T follicular helper cell (primary cell): ENCODE measurements at regions not wholly inside any gene's neighbourhood (a gene's known extent, or its start where the extent isn't known, plus 50 kb on each side); places are given as distances from the start of the nearest gene placed in this dataset.
"Not testable (repeated sequence)": the region's sequence is repeated elsewhere in the genome, so short reads cannot be mapped to it uniquely, and the experiment has no call there.

Experiments used
- DNase-seq: peaks from one replicate; pipeline ENCODE4 v3.0.0-alpha.2; 2020; ENCODE audit warnings: low read depth

GRCh38 chr5:38148021-38148625 lies 110.2 kb upstream of the EGFLAM start:
- no peak for DNase-seq

- DNase-seq: no peak
Observed at GRCh38 chr5:38143384-38143783, 115.0 kb upstream of the EGFLAM start.

DNA sequence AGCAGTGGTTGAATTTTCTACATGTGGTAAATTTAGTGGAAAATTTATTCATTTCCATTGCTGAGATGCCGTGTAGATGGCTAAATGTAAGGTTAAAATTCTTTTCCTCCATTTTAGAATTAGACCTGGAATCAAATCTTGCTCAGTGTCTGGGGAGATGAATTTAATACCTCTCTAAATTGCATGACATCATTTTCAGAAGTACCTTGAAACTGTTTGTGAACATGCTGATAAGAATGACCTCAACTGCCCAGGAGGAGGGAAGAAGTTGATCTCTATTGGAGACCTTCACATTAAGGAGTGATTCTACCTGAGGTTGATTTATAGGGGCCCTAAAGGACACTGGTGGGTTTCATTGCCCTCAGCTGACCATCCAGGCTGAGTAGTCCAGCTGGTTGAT lies 116.7 kb upstream of the EGFLAM start:
- DNase-seq: no peak

DNA sequence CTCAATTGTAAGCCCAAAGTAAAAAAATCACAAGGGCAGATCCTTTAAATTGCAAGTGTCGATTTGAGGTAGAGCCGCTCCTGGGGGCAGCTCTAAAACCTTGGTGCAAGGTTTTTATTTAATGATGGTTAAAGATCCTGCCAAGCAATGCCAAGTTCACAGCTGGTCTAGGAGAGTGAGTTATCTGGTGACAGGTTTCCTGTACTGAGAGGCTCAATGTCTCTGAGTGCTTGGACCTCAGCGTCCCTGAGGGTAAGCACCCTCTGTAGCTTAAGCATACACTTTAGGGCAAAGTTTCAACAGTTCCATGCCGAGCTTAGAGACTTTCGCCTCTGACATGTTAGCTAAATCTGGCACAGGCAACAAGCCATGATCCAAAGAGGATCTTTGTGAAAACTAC lies 119.8 kb upstream of the EGFLAM start:
- no peak for DNase-seq

DNA sequence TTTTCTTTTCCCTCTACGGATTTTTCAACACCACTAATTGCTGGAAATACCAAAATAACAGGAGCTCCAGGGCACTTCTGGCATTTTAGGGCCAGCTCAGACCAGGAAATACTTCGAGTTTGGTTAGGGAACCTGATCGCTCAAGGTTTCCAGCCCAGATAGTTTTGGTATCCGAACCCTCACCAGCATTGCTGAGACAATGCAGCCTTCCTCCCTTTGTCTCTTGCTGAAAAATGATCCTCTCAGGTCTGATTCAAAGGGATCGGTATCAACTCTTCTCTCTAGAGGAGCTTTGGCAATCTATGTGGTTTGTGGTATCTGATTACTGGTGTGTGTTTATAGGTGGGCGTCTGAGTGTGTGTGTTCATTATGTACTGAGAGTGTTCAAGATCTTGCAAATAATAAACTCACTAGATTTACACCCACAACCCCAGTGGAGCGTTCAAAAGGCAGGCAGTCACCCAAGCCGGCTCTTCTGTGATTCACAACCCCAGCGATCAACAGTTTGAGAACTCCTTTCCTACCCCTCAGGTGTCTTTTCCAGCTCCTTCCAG lies 122.8 kb upstream of the EGFLAM start:
- no peak for DNase-seq

- no peak for DNase-seq
Observed at GRCh38 chr5:38134810-38135209, 123.5 kb upstream of the EGFLAM start.

DNA sequence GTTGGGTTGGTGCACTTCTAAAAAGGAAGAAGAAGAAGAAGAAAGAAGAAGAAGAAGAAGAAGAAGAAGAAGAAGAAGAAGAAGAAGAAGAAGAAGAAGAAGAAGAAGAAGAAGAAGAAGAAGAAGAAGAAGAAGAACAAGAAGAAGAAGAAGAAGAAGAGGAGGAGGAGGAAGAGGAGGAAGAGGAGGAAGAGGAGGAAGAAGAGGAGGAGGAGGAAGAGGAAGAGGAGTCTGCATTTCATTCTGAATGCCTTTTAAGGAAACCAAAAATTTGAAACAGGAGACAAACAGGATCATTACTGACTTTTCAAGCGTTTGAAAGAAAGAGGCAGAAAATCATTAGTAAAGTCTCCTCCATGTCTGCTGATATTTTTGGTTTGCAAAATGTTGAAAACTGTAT lies 124.1 kb upstream of the EGFLAM start:
- not testable (repeated sequence) for DNase-seq

DNA sequence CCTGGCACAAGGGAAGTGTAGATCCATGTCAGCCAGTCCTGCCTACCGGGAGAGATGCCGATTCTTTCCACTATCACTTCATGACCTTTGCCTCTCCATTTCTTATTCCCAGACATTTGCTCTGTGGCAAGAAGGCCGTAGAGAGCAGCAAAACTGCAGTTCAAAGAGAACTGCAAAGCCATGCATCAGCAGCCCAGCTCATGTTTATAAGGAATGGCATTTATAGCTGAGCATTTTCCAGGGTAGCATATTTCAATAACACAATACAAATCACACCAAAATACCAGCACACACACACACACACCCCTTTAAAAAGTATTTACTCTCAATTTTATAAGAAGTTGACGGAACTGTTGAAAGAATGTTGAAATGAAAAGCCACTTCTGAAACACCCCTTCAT lies 126.7 kb upstream of the EGFLAM start:
- no peak for DNase-seq

GRCh38 chr5:38124321-38124720 lies 134.0 kb upstream of the EGFLAM start:
- no peak for DNase-seq

GRCh38 chr5:38121420-38121819 lies 136.9 kb upstream of the EGFLAM start:
- no peak for DNase-seq

- DNase-seq: no peak
Observed at GRCh38 chr5:38119836-38120235, 138.5 kb upstream of the EGFLAM start.

GRCh38 chr5:38117784-38118479 lies 140.4 kb upstream of the EGFLAM start:
- DNase-seq: no peak

DNA sequence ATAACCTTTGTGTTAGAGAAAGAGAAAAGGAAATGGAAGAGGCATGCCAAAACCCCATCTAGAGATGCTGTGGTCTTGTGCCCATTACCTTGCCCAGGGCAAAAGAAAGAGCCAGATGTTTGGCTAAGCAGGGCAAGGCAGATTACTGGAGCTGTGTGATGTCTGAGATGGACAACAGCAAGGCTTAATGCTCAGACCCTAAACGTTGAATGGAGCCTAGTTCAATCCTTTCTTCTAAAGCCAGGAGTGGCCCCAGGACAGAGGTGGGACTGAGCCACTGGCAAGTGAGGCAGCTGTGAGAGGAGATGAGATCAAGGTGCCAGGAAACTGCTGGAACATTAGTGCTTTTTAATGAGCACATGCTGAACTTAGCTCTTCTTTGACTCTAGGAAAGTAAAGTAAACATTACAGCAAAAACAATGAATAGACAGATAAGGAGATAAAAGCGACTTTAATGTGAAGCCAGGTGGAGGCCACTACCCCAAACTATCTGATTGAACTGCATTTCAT lies 143.0 kb upstream of the EGFLAM start:
- no peak for DNase-seq

DNA sequence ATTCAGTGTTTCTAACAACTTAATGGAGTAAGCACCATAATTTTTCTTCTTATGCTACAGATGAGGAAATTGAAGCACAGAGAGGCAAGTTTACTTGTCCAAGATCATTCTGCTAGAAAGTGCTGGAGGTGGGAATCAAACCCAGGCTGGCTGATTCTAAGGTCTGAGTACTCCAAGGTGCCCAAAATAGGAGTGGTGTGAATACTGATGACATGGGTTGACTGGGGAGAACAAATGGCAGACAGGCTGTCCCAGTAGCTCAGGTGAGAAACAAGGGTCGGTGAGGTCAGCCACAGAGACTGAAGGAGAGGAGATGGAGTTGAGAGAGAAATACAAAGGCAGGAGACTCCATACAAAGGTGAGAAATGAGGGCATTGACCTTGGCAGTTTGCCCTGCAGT lies 144.5 kb upstream of the EGFLAM start:
- DNase-seq: no peak

GRCh38 chr5:38113456-38113855 lies 144.9 kb upstream of the EGFLAM start:
- no peak for DNase-seq

DNA sequence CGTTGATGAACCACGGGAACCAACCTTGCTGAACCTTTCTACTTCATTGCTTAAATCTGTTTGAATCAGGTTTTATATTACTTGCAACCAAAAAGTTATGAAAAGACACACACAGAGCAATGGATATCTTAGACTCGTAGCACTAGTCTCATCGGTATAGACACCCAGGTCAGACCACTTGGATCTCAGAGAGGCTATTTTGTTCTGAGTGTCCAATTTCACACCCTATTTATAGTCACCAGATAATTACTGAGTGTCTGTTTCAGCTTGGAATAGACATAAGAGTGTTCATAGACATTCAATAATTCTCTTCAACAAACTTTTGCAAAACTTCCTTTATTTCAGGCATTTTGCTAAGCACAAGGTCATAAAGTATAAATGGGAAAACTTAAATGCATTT lies 145.4 kb upstream of the EGFLAM start:
- DNase-seq: no peak

DNA sequence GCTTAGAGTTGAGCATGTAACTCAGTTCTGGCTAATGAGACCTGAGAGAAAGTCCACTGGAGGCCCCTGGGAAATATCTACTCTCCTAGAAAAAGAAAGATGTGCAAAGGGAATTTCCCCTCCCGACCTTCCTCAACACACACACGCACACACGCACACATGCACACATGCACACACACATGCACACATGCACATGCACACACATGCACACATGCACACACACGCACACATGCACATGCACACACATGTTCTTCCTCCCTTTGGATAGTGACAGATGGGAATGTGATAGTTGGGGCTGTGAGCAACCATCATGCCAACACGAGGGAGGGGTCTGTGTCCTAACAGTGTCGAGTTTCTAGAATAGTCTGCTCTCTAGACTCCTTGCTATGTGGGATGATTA lies 148.2 kb upstream of the EGFLAM start:
- DNase-seq: no peak

- DNase-seq: no peak
Observed at GRCh38 chr5:38107096-38107495, 151.3 kb upstream of the EGFLAM start.

- no peak for DNase-seq
Observed at GRCh38 chr5:38105801-38106200, 152.6 kb upstream of the EGFLAM start.

DNA sequence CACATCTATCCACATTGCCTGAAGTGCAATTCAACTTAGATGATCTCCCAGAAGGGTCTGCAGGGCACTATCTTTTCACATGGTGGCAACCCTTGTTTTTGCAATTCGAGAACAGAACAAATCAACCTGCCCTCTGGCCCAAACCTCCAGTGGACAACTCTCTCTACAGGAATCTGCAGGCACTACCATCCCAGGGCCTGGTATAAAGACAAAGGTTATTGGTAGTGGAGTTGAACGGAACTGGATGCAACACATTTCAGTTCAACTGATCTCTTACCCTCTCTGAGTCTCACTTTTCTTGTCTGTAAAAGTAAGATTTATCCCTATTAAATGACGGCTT lies 153.2 kb upstream of the EGFLAM start:
- DNase-seq: no peak

GRCh38 chr5:38104497-38105230 lies 153.7 kb upstream of the EGFLAM start:
- no peak for DNase-seq

DNA sequence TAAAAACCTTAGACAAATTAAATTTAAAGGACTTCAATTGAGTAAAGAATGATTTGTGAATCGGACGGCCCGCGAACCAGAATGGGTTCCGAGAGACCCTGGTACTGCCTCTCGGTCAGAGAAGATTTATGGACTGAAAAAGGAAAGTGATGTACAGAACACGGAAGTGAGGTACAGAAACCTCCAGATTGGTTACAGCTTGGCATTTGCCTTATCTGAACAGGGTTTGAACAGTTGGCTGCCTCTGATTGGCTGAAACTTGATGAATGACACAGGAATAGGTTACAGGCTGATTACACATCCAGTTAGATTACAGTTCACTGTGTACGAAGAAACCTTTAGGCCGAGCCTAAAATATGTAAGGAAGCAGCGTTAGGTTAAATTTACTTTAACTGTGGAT lies 156.5 kb upstream of the EGFLAM start:
- DNase-seq: no peak
